NCI-H1436 (cell line): ENCODE measurements at regions not wholly inside any gene's neighbourhood (a gene's known extent, or its start where the extent isn't known, plus 50 kb on each side); places are given as distances from the start of the nearest gene placed in this dataset.

ENCODE experiments used
- DNase-seq: peaks from one replicate; lab custom pipeline; 2025; lab: John Stamatoyannopoulos, UW

DNA sequence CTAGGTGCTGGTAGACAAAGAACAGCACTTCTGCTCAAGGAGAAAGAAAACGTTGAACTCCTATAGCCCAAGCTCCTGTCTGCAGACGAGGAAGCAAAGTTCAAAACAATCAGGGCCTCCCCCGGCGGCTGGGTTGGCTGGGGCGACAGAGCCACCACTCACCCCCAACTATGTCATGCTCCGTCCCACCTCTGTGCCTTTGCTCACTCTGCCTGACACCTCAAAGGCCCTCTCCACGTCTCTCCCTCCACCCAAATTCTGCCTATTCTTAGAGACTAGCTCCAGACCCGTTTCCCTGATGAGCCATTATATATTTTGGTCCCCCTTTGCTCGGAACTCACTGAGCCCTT is 304.3 kb downstream of the TLE3 start:
- no peak for DNase-seq

DNA sequence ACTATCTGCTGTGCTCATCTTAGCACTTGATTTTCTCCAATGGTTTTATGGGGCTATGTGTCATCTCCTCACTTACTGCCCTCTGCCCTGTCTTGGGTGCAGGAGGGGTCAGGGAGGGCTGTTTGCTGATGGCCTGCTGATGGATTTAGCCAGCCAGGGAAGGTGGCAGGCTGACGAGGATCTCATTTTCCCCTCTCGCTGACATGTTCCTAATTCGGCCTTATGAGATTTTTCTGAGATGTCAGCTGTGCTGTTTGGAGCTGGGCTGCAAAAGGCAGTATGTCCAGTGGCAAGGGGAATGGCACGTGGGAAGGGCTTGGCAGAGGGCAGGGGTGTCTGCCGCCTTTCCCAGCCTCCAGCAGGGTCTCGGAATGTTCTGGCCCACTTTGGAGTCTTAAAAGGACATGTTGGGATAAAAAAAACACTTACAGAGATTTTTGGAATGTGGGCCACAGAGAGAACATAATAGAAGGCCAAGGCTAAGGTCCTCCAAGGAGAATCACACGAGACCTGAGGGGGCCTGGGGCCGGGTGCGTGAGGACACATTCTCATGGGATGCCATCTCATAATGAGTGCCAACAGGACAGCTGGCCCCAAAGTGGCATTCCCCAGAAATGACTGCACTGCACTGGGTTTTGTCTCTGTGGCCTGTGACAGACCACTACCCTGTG is 303.8 kb downstream of the TLE3 start:
- no peak for DNase-seq

DNA sequence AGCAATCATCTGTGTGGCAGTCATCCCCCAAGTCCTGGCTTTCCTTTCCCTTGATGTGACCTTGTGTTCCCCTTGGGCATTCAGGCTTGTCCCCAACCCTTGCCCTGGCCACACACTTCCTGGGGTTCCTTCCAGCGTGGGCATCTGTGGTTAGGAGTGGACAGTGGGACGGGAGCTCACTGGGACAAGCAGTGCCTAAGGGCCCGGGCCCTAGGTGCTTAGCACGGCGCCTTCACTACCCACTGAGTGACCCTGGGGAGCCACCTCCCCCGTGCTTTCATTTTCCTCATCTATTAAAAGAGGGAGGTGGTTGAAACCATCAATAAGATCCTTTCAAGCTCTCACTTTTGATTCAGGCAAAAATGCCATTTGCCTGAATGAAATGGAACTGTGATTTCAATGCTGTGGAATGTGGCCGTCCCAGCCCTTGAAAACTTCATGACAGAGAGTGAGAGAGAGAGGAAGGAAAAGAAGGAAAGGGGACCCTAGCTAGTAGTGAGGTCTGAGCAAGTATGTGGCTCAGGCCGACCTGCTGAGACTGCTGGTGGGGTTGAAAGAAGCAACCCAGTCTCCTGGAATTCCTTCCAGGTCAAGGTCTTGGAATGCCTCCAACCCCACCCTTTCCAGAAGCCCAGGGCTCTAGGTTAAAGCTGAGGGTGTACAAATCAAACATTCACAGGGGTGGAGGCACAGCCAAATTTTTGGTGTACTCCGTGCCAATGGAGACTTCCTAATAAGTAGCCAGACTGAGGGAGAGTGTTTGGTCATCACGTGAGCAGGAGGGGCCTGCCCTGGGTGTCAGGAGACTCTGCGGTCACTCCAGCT is 302.9 kb downstream of the TLE3 start:
- DNase-seq, result no peak

DNA sequence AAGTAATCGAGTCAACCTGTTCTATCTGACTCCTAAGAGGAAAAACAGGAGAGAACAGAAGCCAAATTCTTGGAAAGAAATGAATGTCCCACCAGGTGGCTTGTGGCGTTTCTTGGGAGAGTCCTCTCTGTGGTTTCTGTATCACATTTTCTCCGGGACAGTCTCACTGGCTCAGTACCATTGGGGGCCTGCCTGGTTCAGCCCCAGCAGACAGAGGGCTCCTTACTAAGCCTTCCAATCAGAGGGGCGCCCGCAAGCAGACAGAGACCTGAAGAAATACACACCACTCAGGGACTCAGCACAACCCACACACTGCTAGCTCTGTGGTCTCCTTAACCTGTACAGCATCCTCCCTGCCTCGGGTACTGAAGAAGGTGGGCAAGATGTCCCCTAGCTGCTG is 302.1 kb downstream of the TLE3 start:
- no peak for DNase-seq

DNA sequence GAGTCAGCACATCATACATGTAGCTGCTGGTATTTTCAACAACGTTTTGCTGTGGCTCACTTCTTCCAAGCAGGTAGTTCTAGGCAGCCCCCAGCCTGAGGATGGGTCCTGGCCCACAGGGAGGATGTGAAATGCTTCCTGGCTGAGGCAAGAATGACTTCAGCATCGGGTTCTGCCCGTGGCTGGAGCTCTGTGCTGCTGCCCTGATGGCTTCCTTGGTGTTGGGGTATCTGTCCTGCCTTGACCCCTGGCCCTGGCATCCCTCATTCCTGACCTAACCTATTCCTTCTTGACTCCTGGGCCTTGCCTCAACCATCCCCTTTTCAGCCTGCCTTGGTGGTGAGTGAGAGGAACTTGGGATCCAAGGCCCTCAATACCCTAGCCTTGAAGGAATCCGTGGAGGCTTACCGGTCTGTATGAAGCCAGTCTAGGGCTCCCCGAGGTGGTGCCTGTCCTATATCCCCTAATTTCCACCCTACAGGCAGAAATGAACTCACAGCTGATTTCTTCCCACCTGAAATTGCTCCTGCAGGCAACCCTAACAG is 300.6 kb downstream of the TLE3 start:
- no peak for DNase-seq

DNA sequence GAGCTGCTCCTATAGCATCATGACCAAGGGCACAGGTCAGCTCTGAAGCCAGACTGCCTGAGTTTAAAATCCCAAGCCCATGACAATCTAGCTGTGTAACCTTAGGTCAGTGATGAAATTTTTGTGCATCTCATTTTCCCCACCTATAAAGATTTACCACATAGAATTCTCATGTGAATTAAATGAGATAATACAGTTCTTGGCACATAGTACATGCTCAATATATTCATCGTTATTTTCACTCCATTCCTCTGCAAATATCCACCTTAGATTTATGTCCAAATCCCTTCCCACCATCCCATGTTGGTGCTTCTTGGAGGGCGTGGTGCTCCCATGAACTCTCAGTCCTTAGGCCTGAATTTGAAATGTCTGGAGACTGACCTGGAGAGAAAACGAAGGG is 300.1 kb downstream of the TLE3 start:
- DNase-seq, result no peak

DNA sequence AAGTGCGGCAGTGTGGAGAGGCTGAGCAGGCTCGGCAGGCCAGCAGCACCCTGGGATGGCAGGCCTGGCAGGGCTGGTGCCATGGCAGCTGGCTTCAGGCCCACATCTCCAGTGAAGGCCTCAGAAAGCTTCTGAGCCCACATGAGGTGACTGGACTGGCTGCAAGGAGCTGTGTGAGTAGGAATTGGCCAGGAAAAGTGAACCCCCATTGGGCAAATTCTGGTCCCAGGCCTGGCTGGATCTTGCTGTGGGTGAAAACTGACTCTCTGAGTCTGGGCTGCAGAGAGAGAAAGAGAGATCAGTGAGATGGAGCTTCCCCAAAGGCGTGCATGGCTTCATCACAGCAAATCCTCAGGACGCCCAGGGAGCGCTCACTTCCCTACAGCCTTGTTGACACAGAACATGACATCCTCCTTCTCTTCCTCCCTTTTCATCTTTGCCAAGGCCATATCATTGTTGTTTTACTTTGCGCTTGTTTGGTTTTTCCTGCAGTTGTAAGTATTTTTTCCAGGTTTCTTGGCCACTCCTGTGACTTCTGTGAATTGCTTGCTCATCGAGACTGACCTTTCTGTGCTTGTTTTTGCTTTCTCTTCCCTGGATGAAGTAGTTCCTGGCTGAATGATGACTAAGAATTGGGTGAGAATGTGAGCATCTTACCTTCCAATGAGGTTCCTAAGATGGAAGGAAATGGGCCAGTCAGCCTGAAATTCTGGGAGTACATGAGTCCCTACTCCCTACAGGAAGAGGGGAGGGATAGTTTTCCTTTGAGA is 299.1 kb downstream of the TLE3 start:
- DNase-seq, result no peak

DNA sequence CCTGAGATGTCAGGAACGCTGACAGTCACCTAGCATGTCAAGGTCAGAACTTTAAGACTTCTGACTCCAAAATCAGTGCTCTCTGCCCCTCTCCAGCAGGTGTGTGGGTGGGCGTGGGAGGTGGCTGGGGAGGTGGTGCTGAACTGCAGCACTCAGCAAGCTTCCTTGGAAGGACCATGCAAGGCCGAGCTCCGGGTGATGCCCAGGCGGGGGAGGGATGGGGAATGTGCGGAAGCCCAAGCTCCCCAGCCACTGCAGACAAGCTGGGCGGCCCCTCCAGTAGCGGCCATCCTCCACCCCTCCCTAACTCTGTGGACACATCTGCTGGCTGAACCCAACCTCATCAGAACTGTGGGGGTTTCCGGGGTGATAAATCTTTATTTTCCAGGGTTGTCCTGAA is 296.6 kb downstream of the TLE3 start:
- no peak for DNase-seq

DNA sequence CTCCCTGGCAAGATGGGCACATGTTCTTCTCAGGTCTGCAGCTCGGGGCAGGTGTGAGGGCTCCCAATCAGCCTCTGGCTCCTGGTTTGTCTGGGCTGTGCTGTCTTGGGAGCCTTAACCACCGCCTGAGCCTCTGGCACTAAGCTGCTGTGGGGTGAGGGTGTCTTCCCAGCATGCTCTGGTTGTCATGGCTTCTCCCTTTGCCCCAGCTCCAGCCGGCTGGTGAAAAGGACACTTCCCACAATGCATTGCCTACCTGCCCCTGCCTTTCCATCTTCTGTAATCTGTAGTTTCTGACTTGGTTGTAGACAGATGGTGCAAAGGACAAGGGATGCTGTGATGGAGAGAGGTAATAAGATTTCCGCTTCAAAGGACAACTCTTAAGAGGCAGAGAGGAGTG is 295.3 kb downstream of the TLE3 start:
- DNase-seq, result no peak

DNA sequence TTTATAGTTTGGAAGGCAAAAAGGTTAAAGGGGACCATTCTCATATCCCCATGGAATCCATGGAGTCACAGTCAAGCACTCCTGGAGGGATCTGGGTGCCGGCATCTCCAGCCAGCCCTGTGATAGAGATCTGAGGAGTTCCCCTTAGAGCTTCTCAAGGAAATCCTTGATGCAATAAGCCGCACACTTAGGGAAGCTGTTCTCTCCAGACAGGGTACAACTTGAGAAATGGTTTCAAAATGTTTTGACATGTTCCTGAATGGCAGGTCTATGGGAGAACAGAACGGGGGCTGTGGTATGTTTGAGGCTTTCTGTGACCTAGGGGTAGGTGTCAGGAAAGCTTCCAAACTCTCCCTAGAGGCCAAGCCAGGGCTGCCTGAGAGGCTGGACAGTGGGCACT is 292.9 kb downstream of the TLE3 start:
- DNase-seq, result no peak

DNA sequence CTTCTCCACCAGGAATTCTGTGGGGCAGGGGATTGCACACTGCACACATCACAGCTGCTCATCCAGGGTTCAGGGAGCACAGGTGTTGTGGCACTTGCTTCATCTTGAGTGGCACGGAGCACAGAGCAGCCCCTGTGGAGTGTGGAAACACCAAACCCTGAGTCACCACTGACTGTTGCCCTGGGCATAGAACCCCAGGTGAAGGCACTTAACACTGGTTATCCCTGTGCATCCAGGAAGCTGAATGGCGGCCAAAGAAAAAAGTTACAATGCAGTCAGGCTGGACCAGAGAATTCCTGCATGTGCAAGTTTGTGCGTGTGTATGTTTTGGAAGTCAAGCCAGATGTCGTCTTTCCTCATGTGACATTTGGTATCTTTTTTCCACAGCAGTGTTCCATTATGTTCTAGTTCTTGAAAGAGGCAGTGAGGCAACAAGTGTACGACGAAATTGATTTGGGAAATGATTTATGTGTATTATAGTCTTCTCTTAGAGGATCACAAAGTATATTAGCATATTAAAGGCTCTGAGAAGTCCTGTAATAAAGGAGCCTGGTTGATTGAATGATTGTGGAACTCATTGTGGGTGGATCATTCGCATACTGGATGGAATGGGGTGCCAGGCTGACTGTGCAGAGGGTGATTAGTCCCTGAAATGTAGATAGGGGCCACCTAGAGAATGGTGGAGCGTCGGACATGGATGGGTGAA is 292.3 kb downstream of the TLE3 start:
- no peak for DNase-seq

DNA sequence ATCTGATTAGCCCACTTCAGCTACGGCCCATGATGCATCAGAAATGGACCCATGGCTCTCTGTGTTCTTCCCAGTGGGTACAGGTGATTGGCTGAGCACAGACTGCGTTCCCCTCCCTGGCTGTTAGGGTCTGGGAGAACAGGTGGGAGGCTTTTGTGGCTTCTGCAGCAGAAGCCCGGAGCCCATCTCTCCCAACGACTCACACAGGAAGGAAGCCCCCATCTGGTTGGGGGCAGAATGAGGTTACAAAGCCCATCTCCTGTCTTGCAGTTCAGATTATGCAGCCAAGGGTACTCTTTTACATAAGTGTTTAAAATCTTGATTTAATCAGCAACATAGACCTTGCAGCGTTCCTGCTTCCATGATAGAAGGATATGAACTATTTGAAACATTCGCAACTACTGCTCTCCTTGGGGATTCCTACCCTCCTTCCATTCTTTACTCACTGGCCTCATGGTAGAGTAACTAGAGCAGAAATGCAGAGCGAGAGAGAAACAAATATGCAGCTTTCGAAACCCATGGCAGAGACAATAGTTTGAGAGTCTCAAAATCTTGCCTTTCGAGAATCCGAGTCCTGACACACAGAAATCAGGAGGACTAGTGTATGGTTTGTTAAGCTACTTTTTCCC is 291.3 kb downstream of the TLE3 start:
- no peak for DNase-seq

DNA sequence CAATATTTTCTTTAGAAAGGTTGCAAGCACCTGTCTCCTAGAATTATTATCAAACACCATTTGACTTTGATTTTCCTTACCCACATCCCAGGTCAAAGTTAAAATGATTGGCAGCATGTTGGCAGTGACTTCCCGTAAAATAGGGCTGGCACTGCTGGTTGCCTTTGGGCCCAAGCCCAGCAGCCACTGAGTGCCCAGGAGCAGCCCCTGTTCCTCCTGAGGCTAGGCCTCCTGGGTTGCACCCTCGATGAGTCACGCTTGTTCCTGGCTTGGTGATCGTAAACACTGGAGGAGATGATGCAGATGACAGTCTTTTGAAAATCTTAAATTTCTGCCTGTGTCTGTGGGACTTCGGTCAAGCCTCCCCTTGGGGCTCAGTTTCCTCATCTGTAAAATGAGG is 290.0 kb downstream of the TLE3 start:
- DNase-seq, result no peak

DNA sequence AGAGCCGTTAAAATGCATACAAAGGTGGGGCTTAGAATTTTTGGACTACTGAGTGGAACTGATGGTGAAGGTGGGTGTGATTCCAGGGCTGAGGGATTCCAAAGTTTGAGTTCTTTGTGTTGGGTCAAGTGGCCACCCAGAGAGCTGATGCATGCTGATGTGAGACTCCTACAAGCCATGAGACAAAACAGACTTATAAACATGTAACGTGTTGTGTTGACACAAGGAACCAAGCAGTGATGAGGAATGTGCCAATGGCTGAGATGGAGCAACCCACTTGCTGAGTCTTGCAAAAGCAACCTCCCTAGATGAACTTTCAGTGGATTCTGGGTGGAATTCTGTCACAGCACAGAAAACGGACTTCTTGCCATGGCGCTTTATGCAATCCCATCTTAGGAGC is 289.0 kb downstream of the TLE3 start:
- DNase-seq, result no peak

DNA sequence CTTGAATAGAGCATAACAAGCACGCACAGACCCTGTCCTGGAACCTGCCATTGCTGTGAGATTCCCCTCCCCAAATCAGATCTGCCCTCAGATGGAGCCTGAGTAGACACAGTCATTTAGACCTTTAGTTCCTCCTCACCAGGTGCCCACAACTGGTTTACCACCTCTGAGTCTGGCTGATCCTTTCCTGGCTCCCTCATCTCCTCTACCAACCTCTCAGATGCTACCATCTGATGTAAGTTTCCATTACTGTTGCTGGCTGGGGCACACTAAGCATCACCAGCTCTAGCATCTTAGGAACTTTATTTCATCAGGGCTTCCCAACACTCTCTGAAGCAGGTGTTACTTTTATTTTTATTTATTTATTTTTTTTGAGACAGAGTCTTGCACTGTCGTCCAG is 288.3 kb downstream of the TLE3 start:
- no peak for DNase-seq

DNA sequence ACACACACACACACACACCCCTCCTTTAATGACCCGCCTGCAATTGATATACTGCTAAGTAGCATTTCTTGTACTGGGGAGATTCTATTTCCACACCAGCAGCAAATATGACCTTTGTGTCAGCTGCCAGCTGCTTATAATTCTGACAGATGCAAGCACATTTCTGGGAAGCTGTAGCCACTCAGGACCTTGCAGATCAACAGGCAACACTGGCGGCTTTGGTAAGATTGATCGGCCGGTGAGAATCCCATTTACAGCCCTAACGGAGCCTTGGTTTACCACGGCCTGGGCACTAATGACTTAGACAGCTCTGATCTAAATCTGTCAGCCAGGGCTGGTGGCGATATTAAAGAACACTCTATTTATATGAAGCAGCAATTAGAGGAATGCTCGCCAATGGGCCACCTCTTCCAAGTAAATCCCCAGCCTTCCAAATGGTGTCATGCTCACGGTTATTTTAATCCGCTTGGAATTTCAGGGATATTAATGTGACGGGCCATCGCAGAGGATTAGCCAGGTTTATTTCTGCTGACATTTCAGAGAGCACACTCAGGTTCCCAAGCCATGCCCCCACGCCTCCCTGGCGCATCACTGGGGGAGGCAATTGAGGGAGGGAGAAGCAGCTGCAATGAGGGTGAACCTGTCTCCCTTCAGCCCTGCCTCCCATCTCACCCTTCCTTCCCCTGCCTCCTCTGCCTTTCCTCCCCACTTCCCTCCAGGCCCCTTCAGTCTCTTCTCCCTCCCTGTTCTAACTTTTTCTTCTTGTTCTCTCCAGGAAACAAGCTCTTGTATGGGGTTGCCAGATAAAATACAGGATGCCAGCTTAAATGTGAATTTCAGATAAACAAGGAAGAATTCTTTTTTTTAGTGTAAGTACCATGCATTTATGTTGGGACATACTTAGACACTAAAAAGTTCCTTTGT is 287.0 kb downstream of the TLE3 start:
- no peak for DNase-seq

DNA sequence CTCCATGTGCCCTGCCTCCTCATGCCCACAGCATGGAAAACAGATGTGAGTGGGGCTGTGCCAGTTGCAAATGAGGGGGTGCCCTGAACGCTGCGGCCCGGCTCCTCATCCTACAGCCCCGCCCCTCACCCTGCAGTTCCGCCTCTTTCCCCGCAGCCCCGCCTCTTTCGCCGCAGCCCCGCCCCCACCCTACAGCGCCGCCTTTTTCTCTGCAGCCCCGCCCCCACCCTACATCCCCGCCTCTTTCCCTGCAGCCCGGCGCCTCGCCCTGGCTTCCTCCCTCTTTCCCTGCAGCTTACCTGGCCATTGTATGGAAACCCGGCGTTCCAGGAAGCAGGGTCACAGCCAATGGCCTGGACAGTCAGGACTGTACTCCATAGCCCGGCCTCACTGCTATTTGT is 284.9 kb downstream of the TLE3 start:
- DNase-seq, result no peak

DNA sequence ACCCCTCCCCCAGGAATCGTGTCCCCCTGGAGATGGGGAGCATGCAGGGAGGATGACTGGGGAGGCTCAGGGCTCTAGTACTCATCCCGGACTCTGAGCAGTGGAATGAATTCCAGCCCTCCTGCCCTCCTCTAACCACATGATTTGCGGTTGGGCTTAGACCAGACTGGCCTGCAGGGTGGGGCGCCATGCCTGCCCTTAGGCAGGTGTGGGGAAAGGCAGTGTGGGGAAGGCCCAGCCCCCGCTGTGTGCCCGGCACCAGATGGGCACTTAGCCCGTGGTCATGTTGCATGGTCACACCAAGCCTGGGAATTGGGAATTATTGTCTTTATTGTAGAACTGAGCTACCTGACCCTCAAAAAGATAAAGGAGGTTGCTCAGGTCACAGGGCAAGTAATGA is 283.8 kb downstream of the TLE3 start:
- no peak for DNase-seq

DNA sequence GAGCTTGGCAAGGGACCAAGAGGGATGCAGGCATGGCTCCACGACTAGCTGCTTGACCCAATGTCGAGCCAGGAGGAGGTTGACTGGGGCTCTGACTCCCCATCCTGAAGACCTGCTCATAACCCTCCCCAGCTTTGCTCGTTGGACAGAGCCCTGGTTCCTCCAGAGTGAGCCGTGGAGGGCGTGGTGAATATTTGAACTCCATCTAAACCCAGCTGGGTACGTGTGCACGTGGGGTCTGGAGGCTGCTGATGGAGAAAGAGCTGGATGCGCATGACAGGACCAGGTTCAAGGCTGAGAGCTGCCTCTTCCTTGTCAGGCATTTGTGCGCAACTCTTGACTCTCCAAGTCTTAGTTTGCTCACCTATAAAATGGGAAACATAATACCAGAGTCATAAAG is 282.8 kb downstream of the TLE3 start:
- no peak for DNase-seq

DNA sequence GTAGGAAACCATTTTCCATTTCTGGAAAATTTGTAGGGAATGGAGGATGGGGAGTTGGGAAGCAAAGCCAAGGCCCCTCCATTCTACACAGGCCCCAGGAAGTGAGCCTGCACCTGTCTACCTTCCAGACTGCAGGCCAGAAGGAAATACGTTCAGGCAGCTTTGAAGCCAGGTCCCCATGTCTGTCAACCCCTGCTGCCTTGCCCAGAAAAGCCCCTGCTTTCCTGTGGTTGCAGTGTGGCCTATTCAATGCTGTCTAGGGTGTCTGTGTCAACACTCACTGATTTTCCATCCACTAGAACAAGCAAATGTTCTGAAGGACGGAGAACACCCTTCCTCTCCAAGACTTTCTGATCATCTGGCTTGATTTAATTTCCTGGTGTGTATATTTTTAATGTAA is 281.9 kb downstream of the TLE3 start:
- no peak for DNase-seq

DNA sequence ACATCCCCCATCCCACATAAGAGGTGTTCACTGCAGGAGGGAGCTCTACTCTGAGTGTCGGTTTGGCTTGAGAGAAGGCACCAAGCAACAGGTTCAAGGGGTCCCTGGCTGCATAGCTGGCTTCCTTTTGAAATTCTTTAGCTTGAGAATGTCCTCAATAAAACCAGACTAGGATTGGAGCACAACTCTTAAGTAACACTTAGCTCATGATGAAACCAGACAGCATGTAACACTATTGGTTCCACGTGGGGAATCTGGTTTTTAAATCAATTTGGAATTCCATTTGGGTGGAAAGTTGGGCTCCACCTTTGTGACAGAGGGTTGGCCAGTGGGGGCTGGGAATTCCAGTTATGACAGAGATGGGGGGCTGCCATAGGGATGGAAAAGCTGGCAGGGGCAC is 281.2 kb downstream of the TLE3 start:
- no peak for DNase-seq
